ENCODE measurements at regions not wholly inside any gene's neighbourhood (a gene's known extent, or its start where the extent isn't known, plus 50 kb on each side); places are given as distances from the start of the nearest gene placed in this dataset.

DNA sequence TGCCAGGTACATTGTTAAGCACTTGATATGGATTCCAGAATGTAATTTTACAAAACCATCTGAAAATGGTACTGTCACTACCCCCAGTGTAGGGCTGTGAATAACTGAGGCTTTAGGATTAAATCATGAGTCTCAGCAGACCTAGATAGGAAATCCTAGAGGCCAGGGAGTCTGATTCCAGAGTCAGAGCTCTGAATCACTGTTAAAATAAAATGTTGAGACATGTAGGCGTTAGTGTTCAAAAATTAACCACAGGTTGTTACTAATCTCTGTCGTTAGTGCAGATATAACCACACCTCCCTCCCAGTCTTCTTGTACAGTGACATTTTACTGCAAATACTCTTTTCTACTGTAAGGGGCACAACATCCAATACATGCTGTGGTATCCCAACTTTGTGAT lies 1828.8 kb downstream of the MAT2B start:
- H3K4me3 ChIP-seq (ENCODE audit: low read length in 3 of 3) = no peak overlapping the region
- H3K4me1 ChIP-seq (ENCODE audit: control insufficient read depth in 3 of 3, insufficient read depth in 3 of 3, low read length in 3 of 3) = no peaks in the 10 kb centered on the region
- no peaks in the 10 kb centered on the region for H3K27me3 ChIP-seq (ENCODE audit: control insufficient read depth in 3 of 3, insufficient read depth in 3 of 3, low read length in 3 of 3)

DNA sequence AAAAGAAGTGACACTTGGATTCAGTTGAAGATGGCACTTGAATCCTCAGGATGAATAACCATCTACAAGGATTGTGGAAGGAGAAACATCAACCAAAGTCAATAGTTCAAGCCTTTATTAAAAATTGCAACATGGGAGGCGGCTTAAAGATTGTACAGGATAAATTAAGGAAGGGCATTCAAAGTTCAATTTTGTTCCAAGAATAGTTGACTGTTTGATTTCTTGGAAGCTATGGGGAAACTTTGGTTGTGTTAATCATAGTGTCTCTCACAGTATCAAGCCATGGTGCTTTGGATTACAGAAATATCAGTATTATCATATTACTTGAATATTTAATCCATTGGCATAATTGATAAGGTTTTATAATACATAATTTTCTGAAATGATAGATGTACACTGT lies 1844.3 kb downstream of the MAT2B start:
- Histone ChIP-seq H3K4me1 (ENCODE audit: control insufficient read depth in 3 of 3, insufficient read depth in 3 of 3, low read length in 3 of 3) (no peaks in the 10 kb centered on the region), H3K27ac (ENCODE audit: low read depth, low read length) (no peak overlapping the region), H3K4me3 (ENCODE audit: low read length in 3 of 3) (no peak overlapping the region), H3K27me3 (ENCODE audit: control insufficient read depth in 3 of 3, insufficient read depth in 3 of 3, low read length in 3 of 3) (no peaks in the 10 kb centered on the region), H3K9me3 (ENCODE audit: control insufficient read depth in 3 of 3, low read length in 3 of 3) (no peaks in the 10 kb centered on the region), H3K36me3 (ENCODE audit: control insufficient read depth in 3 of 3, insufficient read depth in 3 of 3, low read length in 3 of 3) (no peaks in the 10 kb centered on the region), H3K9ac (ENCODE audit: low read depth in 1 of 3, low read length in 3 of 3) (no peak overlapping the region)

More for the DNA sequence above, 1828.8 kb downstream of the MAT2B start:
- Histone ChIP-seq H3K9me3 (ENCODE audit: control insufficient read depth in 3 of 3, low read length in 3 of 3) (no peaks in the 10 kb centered on the region), H3K36me3 (ENCODE audit: control insufficient read depth in 3 of 3, insufficient read depth in 3 of 3, low read length in 3 of 3) (no peaks in the 10 kb centered on the region), H3K9ac (ENCODE audit: low read depth in 1 of 3, low read length in 3 of 3) (no peak overlapping the region), H3K27ac (ENCODE audit: low read depth, low read length) (no peak overlapping the region)

DNA sequence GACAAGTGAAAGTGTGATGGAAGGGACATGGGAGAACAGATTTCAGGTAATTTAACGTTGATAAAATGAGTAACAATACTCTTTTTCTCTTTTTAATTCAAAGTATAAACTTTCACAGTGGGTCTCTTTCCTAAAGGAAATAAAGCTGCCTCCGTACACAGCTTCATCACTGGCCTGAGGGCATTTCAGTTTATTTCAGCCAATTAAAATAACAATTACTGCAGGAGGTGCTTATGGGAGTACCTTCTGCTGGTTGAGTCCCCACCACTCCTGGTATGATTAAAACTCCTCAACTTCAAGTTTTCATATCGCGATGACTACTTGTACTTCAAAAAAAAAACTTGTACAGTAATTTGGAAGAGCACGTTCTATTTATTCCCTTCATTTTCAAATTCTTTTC lies 1845.9 kb downstream of the MAT2B start:
- Histone ChIP-seq H3K4me1 (ENCODE audit: control insufficient read depth in 3 of 3, insufficient read depth in 3 of 3, low read length in 3 of 3) (no peaks in the 10 kb centered on the region), H3K9me3 (ENCODE audit: control insufficient read depth in 3 of 3, low read length in 3 of 3) (no peaks in the 10 kb centered on the region), H3K36me3 (ENCODE audit: control insufficient read depth in 3 of 3, insufficient read depth in 3 of 3, low read length in 3 of 3) (no peaks in the 10 kb centered on the region), H3K27ac (ENCODE audit: low read depth, low read length) (no peak overlapping the region), H3K27me3 (ENCODE audit: control insufficient read depth in 3 of 3, insufficient read depth in 3 of 3, low read length in 3 of 3) (no peaks in the 10 kb centered on the region), H3K4me3 (ENCODE audit: low read length in 3 of 3) (no peak overlapping the region), H3K9ac (ENCODE audit: low read depth in 1 of 3, low read length in 3 of 3) (no peak overlapping the region)

DNA sequence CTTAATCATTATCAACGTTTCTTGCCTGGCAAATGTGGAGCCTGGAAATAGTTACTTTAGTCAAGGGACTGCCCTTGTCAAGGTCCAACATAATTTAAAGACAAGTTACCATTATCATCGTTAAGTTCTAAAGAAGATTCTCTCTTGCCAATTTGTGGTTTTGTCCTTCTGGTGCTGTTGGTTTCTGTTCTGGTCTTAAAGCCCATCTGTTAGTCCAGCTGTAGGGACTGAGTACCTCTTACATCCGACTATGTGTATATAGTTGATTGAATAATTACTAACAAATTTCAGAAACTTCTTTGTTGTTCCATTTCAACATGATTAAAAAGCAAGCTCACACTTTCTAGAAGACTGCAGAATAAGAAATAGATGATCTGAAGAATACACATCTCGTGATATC lies 1854.9 kb downstream of the MAT2B start:
- no peak overlapping the region for H3K27ac ChIP-seq (ENCODE audit: low read depth, low read length)
- H3K9ac ChIP-seq (ENCODE audit: low read depth in 1 of 3, low read length in 3 of 3) = no peak overlapping the region
- no peaks in the 10 kb centered on the region for H3K27me3 ChIP-seq (ENCODE audit: control insufficient read depth in 3 of 3, insufficient read depth in 3 of 3, low read length in 3 of 3)
- no peaks in the 10 kb centered on the region for H3K9me3 ChIP-seq (ENCODE audit: control insufficient read depth in 3 of 3, low read length in 3 of 3)
- no peaks in the 10 kb centered on the region for H3K4me1 ChIP-seq (ENCODE audit: control insufficient read depth in 3 of 3, insufficient read depth in 3 of 3, low read length in 3 of 3)
- H3K36me3 ChIP-seq (ENCODE audit: control insufficient read depth in 3 of 3, insufficient read depth in 3 of 3, low read length in 3 of 3) = no peaks in the 10 kb centered on the region
- no peak overlapping the region for H3K4me3 ChIP-seq (ENCODE audit: low read length in 3 of 3)

DNA sequence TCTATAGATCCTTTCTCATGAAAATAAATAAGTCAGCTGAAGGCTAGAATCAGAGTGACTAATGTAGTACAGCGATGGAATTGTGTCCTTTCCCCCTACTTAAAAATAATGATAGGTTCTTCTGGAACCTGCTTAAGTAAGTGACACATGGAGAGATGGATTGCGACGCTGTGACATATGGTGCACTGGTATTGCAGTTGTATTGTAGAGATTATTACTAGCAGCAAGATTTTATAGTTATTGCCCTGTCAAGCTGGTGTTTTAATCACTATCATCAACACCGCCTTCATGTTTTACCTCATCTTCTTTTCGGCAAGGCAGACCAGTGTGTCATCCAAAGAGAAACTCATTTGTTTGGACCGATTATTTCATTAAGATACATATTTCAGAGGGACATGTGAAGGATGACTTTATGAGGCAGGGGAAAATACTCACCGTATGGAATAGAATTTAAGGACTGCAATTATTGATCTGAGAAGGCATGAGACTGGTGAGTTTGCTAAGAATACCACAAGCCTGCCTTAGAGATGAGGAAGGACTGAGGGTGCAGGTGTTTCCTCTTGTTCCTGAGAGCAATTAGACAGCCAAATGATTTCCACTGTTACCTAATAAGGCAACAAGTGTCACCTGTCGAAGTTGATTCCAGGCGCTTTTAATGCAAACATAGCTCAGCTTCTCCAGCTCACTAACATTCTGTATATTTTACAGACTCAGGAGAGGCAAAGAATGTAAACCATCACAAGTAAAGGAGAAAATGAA lies 1855.5 kb downstream of the MAT2B start:
- Histone ChIP-seq H3K27ac (ENCODE audit: low read depth, low read length) (no peak overlapping the region), H3K4me3 (ENCODE audit: low read length in 3 of 3) (no peak overlapping the region), H3K4me1 (ENCODE audit: control insufficient read depth in 3 of 3, insufficient read depth in 3 of 3, low read length in 3 of 3) (no peaks in the 10 kb centered on the region), H3K36me3 (ENCODE audit: control insufficient read depth in 3 of 3, insufficient read depth in 3 of 3, low read length in 3 of 3) (no peaks in the 10 kb centered on the region), H3K9ac (ENCODE audit: low read depth in 1 of 3, low read length in 3 of 3) (no peak overlapping the region), H3K9me3 (ENCODE audit: control insufficient read depth in 3 of 3, low read length in 3 of 3) (no peaks in the 10 kb centered on the region), H3K27me3 (ENCODE audit: control insufficient read depth in 3 of 3, insufficient read depth in 3 of 3, low read length in 3 of 3) (no peaks in the 10 kb centered on the region)

DNA sequence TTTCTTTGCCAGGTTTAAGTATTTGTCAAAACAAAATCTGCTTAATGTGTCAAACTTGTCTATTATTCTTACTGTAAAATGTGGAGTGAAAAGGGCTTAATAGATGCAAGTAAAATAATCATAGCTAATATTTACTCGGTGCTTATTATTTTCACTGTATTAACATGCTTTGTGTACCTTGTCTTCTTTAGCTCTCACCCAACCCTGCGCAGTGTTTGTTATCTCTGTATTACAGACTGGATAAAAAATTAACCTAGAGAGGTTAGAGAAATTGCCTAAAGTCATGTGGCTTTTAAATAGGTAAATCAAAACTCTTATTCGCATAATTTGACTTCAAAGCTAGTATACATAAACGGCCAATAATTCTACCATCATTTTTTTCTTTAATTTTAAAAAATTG lies 1864.8 kb downstream of the MAT2B start:
- Histone ChIP-seq H3K9me3 (ENCODE audit: control insufficient read depth in 3 of 3, low read length in 3 of 3) (no peaks in the 10 kb centered on the region), H3K4me3 (ENCODE audit: low read length in 3 of 3) (no peak overlapping the region), H3K36me3 (ENCODE audit: control insufficient read depth in 3 of 3, insufficient read depth in 3 of 3, low read length in 3 of 3) (no peaks in the 10 kb centered on the region), H3K9ac (ENCODE audit: low read depth in 1 of 3, low read length in 3 of 3) (no peak overlapping the region), H3K4me1 (ENCODE audit: control insufficient read depth in 3 of 3, insufficient read depth in 3 of 3, low read length in 3 of 3) (no peaks in the 10 kb centered on the region), H3K27me3 (ENCODE audit: control insufficient read depth in 3 of 3, insufficient read depth in 3 of 3, low read length in 3 of 3) (no peaks in the 10 kb centered on the region), H3K27ac (ENCODE audit: low read depth, low read length) (no peak overlapping the region)

DNA sequence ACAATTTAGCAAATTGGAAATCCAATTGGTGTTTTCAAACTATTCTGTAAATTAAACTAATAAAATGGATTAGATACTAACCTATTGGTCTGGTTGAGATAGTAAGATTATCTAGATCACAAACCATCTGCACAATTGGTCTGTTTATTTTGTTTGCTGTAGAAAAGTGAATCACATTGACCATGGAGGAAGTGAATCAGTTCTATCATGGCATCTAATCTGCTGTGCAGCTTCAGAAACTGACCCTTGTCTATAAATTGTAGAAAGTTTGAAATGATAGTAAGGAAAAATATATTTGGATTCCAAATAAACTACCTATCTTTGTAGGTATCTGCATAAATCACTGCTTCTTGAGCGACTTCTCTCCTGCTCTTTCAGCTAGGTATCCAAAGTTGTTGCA lies 1865.4 kb downstream of the MAT2B start:
- H3K4me1 ChIP-seq (ENCODE audit: control insufficient read depth in 3 of 3, insufficient read depth in 3 of 3, low read length in 3 of 3) = no peaks in the 10 kb centered on the region
- H3K9ac ChIP-seq (ENCODE audit: low read depth in 1 of 3, low read length in 3 of 3) = no peak overlapping the region
- no peaks in the 10 kb centered on the region for H3K9me3 ChIP-seq (ENCODE audit: control insufficient read depth in 3 of 3, low read length in 3 of 3)
- no peak overlapping the region for H3K4me3 ChIP-seq (ENCODE audit: low read length in 3 of 3)
- no peaks in the 10 kb centered on the region for H3K27me3 ChIP-seq (ENCODE audit: control insufficient read depth in 3 of 3, insufficient read depth in 3 of 3, low read length in 3 of 3)
- H3K36me3 ChIP-seq (ENCODE audit: control insufficient read depth in 3 of 3, insufficient read depth in 3 of 3, low read length in 3 of 3) = no peaks in the 10 kb centered on the region
- H3K27ac ChIP-seq (ENCODE audit: low read depth, low read length) = no peak overlapping the region

DNA sequence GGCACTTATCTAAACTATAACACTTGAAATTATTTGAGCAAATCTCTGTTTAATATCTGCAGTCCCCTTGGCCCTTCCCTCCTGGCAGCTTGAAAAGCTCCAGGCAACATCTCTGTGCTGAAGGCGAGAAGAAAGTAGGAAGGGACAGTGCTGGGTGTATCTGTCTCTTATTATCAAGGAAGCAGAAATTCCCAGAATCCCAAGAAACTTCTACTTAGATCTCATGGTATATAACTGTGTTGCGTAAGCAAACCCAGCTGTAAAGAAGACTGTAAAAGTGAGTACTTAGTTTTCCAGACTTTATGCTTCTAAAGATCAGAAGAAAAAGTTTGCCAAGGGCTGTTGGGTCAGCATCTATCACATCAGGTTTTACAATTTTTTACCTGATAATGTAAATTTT lies 1869.8 kb downstream of the MAT2B start:
- Histone ChIP-seq H3K36me3 (ENCODE audit: control insufficient read depth in 3 of 3, insufficient read depth in 3 of 3, low read length in 3 of 3) (no peaks in the 10 kb centered on the region), H3K4me1 (ENCODE audit: control insufficient read depth in 3 of 3, insufficient read depth in 3 of 3, low read length in 3 of 3) (no peaks in the 10 kb centered on the region), H3K27ac (ENCODE audit: low read depth, low read length) (no peak overlapping the region), H3K9me3 (ENCODE audit: control insufficient read depth in 3 of 3, low read length in 3 of 3) (no peaks in the 10 kb centered on the region), H3K27me3 (ENCODE audit: control insufficient read depth in 3 of 3, insufficient read depth in 3 of 3, low read length in 3 of 3) (no peaks in the 10 kb centered on the region), H3K9ac (ENCODE audit: low read depth in 1 of 3, low read length in 3 of 3) (no peak overlapping the region), H3K4me3 (ENCODE audit: low read length in 3 of 3) (no peak overlapping the region)

DNA sequence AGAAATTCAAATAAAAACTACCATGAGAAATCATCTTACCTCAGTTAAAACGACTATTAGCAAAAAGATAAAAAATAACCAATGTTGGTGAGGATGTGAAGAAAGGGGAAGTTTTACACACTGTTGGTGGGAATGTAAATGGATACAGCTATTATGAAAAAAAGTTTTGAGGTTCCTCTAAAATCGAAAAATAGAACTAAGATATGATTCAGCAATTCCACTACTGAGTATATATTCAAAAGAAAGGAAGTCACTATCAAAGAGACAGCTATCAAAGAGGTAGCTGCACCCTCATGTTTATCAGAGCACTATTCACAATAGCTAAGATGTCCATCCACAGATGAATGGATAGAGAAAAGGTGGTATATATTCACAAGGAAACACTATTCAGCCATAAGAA lies 1888.4 kb downstream of the MAT2B start:
- no peak overlapping the region for H3K9ac ChIP-seq (ENCODE audit: low read depth in 1 of 3, low read length in 3 of 3)
- H3K9me3 ChIP-seq (ENCODE audit: control insufficient read depth in 3 of 3, low read length in 3 of 3) = peaks cover 2 to 5% (median 3%) of the 10 kb centered on the region in 3 donors
- no peaks in the 10 kb centered on the region for H3K27me3 ChIP-seq (ENCODE audit: control insufficient read depth in 3 of 3, insufficient read depth in 3 of 3, low read length in 3 of 3)
- H3K36me3 ChIP-seq (ENCODE audit: control insufficient read depth in 3 of 3, insufficient read depth in 3 of 3, low read length in 3 of 3) = no peaks in the 10 kb centered on the region
- no peak overlapping the region for H3K27ac ChIP-seq (ENCODE audit: low read depth, low read length)
- no peak overlapping the region for H3K4me3 ChIP-seq (ENCODE audit: low read length in 3 of 3)
- H3K4me1 ChIP-seq (ENCODE audit: control insufficient read depth in 3 of 3, insufficient read depth in 3 of 3, low read length in 3 of 3) = no peaks in the 10 kb centered on the region

DNA sequence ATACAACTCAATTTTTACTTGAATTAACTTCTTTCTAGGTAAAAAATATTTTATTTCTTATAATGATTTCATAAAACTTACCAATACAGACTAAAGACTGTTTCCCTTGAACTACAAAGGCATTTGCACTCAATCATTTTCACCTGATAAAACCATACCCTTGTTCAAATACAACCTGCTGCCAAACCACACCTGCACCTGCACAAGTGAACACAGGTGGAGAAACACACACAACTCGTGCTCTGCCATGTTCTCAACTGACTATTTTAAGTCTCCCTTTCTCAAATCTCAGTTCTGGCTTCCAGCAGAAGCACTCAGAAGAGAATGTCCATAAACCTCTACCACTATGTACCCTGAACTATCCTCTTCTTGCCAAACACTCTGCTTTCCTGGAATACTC lies 1892.1 kb downstream of the MAT2B start:
- Histone ChIP-seq H3K27me3 (ENCODE audit: control insufficient read depth in 3 of 3, insufficient read depth in 3 of 3, low read length in 3 of 3) (no peaks in the 10 kb centered on the region), H3K9ac (ENCODE audit: low read depth in 1 of 3, low read length in 3 of 3) (no peak overlapping the region), H3K4me3 (ENCODE audit: low read length in 3 of 3) (no peak overlapping the region), H3K4me1 (ENCODE audit: control insufficient read depth in 3 of 3, insufficient read depth in 3 of 3, low read length in 3 of 3) (no peaks in the 10 kb centered on the region), H3K36me3 (ENCODE audit: control insufficient read depth in 3 of 3, insufficient read depth in 3 of 3, low read length in 3 of 3) (no peaks in the 10 kb centered on the region), H3K9me3 (ENCODE audit: control insufficient read depth in 3 of 3, low read length in 3 of 3) (no peaks in the 10 kb centered on the region), H3K27ac (ENCODE audit: low read depth, low read length) (no peak overlapping the region)

Data from skeletal muscle tissue (tissue), 3 donors.